ES-I3 (cell line): ENCODE measurements at regions not wholly inside any gene's neighbourhood (a gene's known extent, or its start where the extent isn't known, plus 50 kb on each side); places are given as distances from the start of the nearest gene placed in this dataset.

Experiments used
- H3K36me3 ChIP-seq: 2 replicates; pipeline ENCODE4 v1.6.1; 2013; ENCODE audit warnings: mild to moderate bottlenecking, low read length, control low read depth, moderate library complexity; ENCODE audit not compliant: insufficient read depth
- H3K4me1 ChIP-seq: 2 replicates; pipeline ENCODE4 v1.6.1; 2013; ENCODE audit warnings: mild to moderate bottlenecking, control low read depth, low read length; ENCODE audit not compliant: insufficient read depth
- H3K9ac ChIP-seq: 2 replicates; pipeline ENCODE4 v1.6.1; 2013; ENCODE audit warnings: low read depth, mild to moderate bottlenecking, low read length, moderate library complexity
- H3K9me3 ChIP-seq: 2 replicates; pipeline ENCODE4 v1.6.1; 2013; ENCODE audit warnings: mild to moderate bottlenecking, low read length, moderate library complexity; ENCODE audit not compliant: control insufficient read depth, insufficient read depth

DNA sequence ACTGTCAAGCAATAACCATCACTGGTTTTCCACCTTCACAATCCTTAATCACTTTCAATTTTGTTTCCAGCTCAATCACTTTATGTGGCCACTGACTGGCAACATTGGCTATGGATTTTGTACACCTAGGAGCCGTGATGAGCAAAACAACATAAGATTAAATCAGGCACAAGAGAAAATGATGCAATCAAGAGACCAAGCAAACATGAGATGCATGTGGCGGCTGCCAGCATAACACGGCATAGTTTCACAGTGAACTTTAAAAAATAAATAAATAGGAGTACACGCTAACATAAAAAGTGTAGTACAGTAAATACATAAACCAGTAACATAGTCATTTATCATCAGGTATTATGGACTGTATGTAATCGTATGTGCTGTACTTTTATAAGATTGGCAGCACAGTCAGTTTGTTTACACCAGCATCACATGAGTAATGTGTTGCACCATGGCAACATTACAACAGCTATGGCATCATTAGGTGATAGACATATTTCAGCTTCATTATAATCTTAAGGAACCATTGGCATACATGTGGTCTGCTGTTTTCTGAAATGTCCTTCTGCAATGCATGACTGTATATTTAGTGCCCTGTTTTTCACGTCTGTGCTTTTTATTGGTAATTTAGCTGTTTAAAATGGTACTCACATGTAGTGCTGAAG, 83.3 kb upstream of the PRDM11 start:
- Histone ChIP-seq H3K36me3 (no peaks in the 10 kb centered on the region), H3K9ac (no peak overlapping the region), H3K9me3 (peaks cover 13% of the 10 kb centered on the region), H3K4me1 (no peaks in the 10 kb centered on the region)

DNA sequence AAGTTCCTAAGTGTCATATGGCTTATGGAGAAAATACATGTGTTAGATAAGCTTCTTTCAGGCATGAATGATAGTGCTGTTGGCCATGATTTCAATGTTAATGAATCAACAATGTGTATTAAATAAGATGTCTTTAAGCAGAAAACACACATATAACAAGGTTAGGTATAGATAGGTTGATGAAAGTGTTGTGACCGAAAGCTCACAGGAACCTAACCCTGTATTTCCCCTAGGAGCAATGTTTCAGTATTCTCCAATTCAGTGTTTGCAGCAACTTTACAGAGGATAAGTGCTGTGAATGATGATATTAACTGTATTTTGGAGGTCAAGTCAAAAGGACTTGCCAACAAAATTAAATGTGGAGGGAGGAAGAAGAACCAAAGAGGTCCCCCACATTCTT, 82.8 kb upstream of the PRDM11 start:
- Histone ChIP-seq H3K36me3 (no peaks in the 10 kb centered on the region), H3K9me3 (peaks cover 13% of the 10 kb centered on the region), H3K4me1 (no peaks in the 10 kb centered on the region), H3K9ac (no peak overlapping the region)

DNA sequence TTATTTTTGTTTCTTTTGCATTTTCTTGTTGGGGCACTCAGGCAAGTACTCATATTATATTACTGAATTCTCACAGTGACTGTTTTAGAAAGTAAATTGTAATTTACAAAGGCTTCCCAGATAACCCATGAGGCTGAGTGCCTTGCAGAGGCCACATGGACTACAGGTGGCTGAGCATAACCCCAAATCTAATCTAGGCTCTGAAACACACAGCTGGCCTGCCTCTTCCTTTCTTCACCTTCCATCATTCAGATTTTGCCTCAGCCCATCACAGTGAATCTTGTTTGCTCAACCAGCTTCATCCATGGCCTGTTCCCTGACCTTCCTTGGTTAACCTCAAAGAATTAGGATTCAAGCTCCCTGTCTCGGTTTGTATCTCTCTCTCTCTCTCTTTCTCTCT, 78.5 kb upstream of the PRDM11 start:
- peaks cover 13% of the 10 kb centered on the region for H3K9me3 ChIP-seq
- no peak overlapping the region for H3K9ac ChIP-seq
- no peaks in the 10 kb centered on the region for H3K36me3 ChIP-seq
- H3K4me1 ChIP-seq = no peaks in the 10 kb centered on the region

DNA sequence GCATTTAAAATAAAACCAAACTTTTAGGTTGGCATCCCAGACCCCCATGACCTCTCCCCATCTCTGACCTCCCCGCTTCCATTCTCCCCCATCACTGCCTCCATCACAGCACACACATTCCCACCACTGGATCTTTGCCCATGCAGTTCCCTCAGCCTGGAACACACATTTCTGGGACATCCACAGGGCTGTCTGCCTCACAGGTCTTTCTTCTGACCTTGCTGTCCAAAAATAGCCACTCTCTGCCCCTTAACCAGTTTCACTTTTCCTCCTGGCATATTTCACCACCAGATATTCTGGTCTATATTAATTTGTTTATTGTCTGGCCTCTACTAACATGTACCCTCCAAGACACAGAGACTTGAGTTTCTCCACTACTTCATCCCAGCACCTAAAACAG, 75.2 kb upstream of the PRDM11 start:
- Histone ChIP-seq H3K9ac (no peak overlapping the region), H3K4me1 (no peaks in the 10 kb centered on the region)

DNA sequence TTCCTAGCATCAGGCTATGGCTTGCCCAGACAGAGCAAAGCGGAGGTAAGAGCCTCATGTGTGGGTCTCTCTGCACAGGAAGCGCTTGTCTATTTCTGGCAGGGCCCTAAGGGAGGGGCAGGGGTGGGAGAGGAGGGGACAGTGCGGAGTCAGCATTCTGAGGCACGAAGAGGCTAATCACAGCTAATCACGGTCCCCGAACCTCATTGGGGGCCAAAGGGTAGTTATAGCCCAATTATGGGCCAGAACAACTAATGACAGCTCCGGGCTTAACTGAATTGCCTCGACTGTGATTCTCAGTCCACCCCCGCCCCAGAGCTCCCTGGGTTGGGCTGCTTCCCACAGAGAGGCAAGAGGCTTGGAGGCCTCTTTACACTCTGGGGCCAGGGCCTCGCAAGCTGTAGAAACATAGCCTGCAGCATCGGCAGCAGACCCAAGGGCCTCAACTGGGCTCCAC, 72.7 kb upstream of the PRDM11 start:
- 0 out of 2 replicates have a peak, but pooled peaks cover 4% of the 10 kb centered on the region for H3K36me3 ChIP-seq
- H3K9ac ChIP-seq = no peak overlapping the region
- H3K4me1 ChIP-seq = no peaks in the 10 kb centered on the region
- no peaks in the 10 kb centered on the region for H3K9me3 ChIP-seq

More for the DNA sequence above, 75.2 kb upstream of the PRDM11 start:
- Histone ChIP-seq H3K36me3 (0 out of 2 replicates have a peak, but pooled peaks cover 4% of the 10 kb centered on the region), H3K9me3 (peaks cover 4% of the 10 kb centered on the region; the same call in 1 of the 2 replicates)

DNA sequence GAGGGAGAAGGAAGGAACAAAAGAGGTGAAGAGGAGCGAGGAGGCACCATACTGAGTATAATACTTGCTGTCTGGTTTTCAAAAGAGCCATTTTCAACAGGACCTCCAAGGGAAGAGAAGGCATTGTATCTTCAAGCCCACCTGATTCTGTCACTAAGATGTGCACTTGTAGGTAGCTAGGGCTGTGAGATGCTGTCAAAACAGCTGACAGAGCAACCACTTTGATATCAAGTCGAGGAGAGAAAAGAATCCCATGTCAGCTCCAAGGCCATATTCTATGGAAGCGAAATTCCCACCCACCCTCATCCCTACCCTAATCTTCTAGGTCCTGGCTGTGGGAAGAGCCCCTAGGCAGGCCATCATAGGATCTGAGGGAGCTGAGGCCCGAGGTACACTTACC, 70.9 kb upstream of the PRDM11 start:
- Histone ChIP-seq H3K4me1 (peaks cover 4% of the 10 kb centered on the region; the same call in 1 of the 2 replicates), H3K9me3 (no peaks in the 10 kb centered on the region), H3K9ac (no peak overlapping the region), H3K36me3 (0 out of 2 replicates have a peak, but pooled peaks cover 4% of the 10 kb centered on the region)

DNA sequence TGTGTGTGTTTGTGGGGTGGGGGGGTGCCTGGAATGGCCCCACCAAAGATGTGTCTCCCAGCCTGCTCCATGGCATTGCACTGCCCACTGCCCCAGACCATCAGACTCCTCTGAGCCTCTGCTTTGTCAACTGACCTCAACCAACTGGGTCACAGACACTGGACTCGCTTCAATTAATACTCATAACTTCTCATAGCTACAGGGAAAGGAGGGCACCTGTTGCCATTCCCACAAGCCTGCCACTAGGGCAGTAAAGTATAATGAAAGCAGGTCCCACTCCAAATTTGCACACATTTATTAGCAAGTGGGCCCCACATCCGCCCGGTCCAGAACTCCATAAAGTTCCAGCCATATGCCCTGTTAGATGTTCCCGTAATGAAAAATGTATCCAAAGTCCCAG, 70.5 kb upstream of the PRDM11 start:
- H3K9ac ChIP-seq = no peak overlapping the region
- peaks cover 5% of the 10 kb centered on the region; the same call in 1 of the 2 replicates for H3K4me1 ChIP-seq
- H3K36me3 ChIP-seq = 0 out of 2 replicates have a peak, but pooled peaks cover 4% of the 10 kb centered on the region
- H3K9me3 ChIP-seq = no peaks in the 10 kb centered on the region

DNA sequence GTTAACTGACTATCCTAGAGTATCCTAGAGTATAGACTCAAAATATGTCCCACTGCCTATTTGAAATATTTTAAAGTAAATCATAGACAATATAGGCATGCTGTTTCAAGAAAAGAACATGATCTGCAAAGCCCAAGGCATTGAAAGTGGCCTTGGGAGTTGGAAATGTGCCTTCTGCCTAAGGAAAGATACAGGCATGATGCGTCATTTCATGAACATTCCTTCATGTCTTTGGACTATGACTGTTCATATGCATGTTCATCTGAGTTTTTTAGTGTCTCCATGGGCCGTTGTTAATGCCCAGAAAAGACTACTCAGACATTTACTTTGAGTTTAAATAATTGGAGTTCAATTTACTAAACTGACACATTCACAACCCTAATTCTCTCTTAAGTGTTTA, 69.7 kb upstream of the PRDM11 start:
- no peak overlapping the region for H3K9ac ChIP-seq
- peaks cover 5% of the 10 kb centered on the region; the same call in 1 of the 2 replicates for H3K4me1 ChIP-seq

DNA sequence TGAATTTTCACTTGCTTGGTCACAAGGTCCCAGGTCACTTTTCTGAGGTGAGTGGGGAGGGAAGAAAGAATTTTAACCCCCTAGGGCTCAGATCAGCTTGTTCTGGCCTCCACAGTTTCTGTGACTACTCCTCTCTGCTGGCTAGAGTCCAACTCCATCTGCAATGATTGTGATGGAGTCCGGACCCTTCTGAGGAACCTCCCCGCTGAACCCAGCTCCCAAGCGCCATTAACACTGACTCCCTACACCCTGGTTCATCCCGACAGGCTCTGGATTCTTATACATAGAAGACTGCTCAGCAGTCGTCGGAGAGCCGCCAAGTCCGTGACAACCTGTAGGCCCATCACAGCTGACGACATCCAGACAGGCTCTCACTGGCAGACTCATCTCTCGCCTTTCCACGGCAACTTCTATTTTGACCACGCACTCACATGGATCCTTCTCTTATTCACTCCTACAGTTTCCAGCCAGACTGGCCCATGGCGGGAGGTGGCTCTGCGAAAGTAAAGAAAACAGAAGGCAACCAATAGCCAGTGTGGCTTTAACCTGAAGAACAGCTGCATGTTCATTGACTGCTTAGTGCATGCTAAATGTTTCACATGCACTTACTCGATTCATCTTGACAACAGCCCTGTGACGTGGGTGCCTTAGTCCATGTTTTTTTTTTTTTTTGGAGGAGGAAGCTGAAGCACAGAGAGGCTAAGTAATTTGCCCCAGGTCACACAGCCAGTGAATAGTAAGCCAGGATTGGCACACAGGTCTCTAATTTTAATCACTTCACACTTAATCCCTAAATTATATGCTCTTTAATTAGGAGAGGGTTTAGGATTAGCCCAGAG, 68.0 kb upstream of the PRDM11 start:
- H3K9me3 ChIP-seq = no peaks in the 10 kb centered on the region
- H3K4me1 ChIP-seq = peaks cover 11% of the 10 kb centered on the region
- no peak overlapping the region for H3K9ac ChIP-seq
- H3K36me3 ChIP-seq = 0 out of 2 replicates have a peak, but pooled peaks cover 4% of the 10 kb centered on the region

More for the DNA sequence above, 69.7 kb upstream of the PRDM11 start:
- Histone ChIP-seq H3K36me3 (0 out of 2 replicates have a peak, but pooled peaks cover 4% of the 10 kb centered on the region), H3K9me3 (no peaks in the 10 kb centered on the region)

DNA sequence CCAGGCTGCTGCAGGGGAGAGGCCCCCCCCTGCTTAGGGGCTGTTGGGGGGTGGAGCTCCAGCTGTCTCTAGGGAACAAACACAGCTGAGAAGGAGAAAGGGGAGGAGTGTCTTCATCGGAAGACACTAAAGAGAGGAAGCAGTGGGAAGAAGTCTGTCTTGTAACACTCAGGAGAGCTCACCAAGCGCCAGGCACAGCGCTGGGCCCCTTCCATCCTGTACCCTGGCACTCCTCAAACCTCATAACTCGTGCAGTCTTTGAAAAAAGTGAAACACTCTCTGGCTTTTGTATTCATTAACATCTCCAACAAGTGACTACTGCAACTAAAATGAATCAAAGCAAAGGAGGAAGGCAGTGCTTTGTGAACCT, 67.4 kb upstream of the PRDM11 start:
- Histone ChIP-seq H3K9ac (no peak overlapping the region), H3K36me3 (0 out of 2 replicates have a peak, but pooled peaks cover 4% of the 10 kb centered on the region), H3K9me3 (no peaks in the 10 kb centered on the region), H3K4me1 (peaks cover 15% of the 10 kb centered on the region)

DNA sequence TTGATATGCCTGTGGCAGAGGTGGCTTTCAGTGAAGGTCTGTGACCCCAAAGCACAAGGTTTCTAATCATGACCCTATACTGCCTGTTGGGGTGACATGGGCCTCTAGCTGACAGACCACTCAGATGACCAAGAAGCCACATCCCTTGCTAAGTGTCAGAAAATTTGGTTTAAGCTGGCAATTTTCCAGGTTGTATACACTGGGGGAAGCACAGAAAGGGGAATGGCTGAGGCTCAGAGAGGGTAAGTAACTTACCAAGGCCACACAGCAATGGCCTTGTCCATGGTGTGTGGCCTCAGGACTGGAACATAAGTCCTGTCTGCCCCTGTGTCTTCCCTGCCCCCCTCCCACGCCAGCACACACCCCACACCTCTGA, 66.9 kb upstream of the PRDM11 start:
- 0 out of 2 replicates have a peak, but pooled peaks cover under 1% of the 10 kb centered on the region for H3K36me3 ChIP-seq
- H3K9ac ChIP-seq = no peak overlapping the region
- H3K9me3 ChIP-seq = no peaks in the 10 kb centered on the region
- H3K4me1 ChIP-seq = peaks cover 15% of the 10 kb centered on the region

- no peak overlapping the region for H3K9ac ChIP-seq
- no peaks in the 10 kb centered on the region for H3K9me3 ChIP-seq
Measured at GRCh38 chr11:45079943-45080719, 66.3 kb upstream of the PRDM11 start.

DNA sequence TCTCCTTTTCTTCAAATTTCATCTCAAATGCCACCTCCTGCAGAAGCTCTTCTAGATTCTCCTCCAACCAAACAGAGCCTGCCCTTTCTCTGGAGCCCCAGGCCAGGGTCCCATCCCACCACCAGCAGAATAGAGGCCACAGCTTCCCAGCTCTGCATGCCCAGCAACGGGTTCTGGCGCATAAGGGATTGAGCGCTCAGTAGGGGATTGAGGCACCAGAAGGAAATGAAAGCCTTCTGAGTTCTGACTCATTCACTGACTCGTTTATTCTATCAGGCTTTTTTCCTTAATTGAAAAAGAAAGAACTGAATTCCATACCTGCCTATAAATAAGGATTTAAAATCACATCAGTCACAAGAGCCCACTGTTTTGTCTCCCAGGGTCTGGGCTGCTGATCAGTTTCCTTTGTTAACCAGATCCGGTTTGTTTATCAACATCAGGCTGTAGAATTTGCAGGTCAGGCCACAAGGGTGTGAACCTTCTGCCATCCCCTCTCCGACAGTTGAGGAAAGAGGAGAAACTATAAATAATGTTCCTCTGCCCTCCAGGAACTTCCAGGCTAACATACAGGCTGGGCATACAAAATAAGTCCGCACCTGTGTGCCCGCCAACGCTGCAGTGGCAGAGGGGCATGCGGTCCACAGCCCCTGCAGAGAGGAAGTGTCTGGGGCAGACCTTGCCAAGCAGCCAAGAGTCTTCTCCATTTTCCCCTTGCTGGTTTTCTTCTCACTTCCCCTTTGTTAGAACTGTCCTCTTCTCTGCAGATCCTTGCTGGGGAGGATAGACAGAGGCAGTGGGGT, 63.5 kb upstream of the PRDM11 start:
- H3K9ac ChIP-seq = no peak overlapping the region
- no peaks in the 10 kb centered on the region for H3K36me3 ChIP-seq
- H3K9me3 ChIP-seq = no peaks in the 10 kb centered on the region
- H3K4me1 ChIP-seq = peaks cover 36% of the 10 kb centered on the region

More at GRCh38 chr11:45079943-45080719, 66.3 kb upstream of the PRDM11 start:
- Histone ChIP-seq H3K4me1 (peaks cover 15% of the 10 kb centered on the region), H3K36me3 (no peaks in the 10 kb centered on the region)
